Right atrium auricular region (tissue), 2 donors: ENCODE measurements at regions not wholly inside any gene's neighbourhood (a gene's known extent, or its start where the extent isn't known, plus 50 kb on each side); places are given as distances from the start of the nearest gene placed in this dataset.

Source experiments
- DNase-seq: peaks from one replicate; pipeline ENCODE4 v3.0.0-alpha.2; 2019; ENCODE audit warnings: low spot score
- H3K27ac ChIP-seq, 2 donors: fragments of 200-600 bp; sonication (generic); 1 replicate in 1 of 2; 2 replicates in 1 of 2; pipeline ENCODE4 v1.5.1; 2016 to 2019
- H3K27me3 ChIP-seq, 2 donors: fragments of 200-600 bp; sonication (generic); one replicate each; pipeline versions ENCODE4 v1.5.1 to v1.6.0; 2017 to 2019
- H3K36me3 ChIP-seq: fragments of 200-600 bp; sonication (generic); one replicate; pipeline ENCODE4 v1.5.1; 2016
- H3K4me1 ChIP-seq, 2 donors: fragments of 200-600 bp; sonication (generic); one replicate each; pipeline versions ENCODE4 v1.5.1 to v1.6.0; 2017 to 2019
- H3K4me3 ChIP-seq, 2 donors: fragments of 200-600 bp; sonication (generic); 1 replicate in 1 of 2; 2 replicates in 1 of 2; pipeline ENCODE4 v1.5.1; 2017 to 2019; ENCODE audit warnings: mild to moderate bottlenecking in 1 of 2, moderate library complexity in 1 of 2
- H3K9me3 ChIP-seq, 2 donors: fragments of 200-600 bp; sonication (generic); one replicate each; pipeline ENCODE4 v1.5.1; 2019
- CTCF ChIP-seq, 2 donors: fragments of 200-600 bp; sonication (generic); IDR thresholded peaks; one replicate each; pipeline ENCODE4 v1.5.1; 2019; ENCODE audit warnings: antibody characterized with exemption in 2 of 2

- TF ChIP-seq CTCF (IDR thresholded peaks at IDR 0.05): no peak
- DNase-seq: no peak
- H3K4me1 ChIP-seq: no peaks in the 10 kb centered on the region
- no peaks in the 10 kb centered on the region for H3K27me3 ChIP-seq
- H3K36me3 ChIP-seq: no peaks in the 10 kb centered on the region
- H3K4me3 ChIP-seq: no peak overlapping the region
- H3K27ac ChIP-seq: no peak overlapping the region
- H3K9me3 ChIP-seq: no peaks in the 10 kb centered on the region
These were observed 1355.6 kb downstream of the FSTL5 start for GRCh38 chr4:160808174-160808573.

DNA sequence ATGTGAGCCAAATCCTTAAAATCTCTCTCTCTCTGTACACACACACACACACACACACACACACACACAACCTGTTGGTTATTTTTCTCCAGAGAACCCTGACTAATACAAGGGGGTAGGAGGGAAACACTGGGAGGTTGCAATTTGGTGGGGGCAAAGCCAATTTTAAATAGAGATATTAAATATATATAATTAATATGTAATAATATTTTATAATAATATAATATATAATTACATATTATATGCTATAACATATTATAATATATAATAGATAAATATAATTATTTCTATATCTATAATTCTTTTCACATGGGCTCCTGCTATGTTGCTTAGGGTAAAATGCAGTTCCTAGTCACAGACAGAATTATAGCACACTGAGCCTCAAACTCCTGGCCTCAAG, 1354.2 kb downstream of the FSTL5 start:
- Histone ChIP-seq H3K4me1 (no peaks in the 10 kb centered on the region), H3K27me3 (no peaks in the 10 kb centered on the region), H3K9me3 (no peaks in the 10 kb centered on the region), H3K36me3 (no peaks in the 10 kb centered on the region), H3K4me3 (no peak overlapping the region), H3K27ac (no peak overlapping the region)
- TF ChIP-seq CTCF (IDR thresholded peaks at IDR 0.05): no peak
- DNase-seq: no peak

GRCh38 chr4:160810424-160810823, 1353.4 kb downstream of the FSTL5 start:
- Histone ChIP-seq H3K27me3 (no peaks in the 10 kb centered on the region), H3K9me3 (no peaks in the 10 kb centered on the region), H3K4me3 (no peak overlapping the region), H3K4me1 (no peaks in the 10 kb centered on the region), H3K36me3 (no peaks in the 10 kb centered on the region), H3K27ac (no peak overlapping the region)
- no peak for TF ChIP-seq CTCF (IDR thresholded peaks at IDR 0.05)
- no peak for DNase-seq

- no peak for TF ChIP-seq CTCF (IDR thresholded peaks at IDR 0.05)
- H3K9me3 ChIP-seq: no peaks in the 10 kb centered on the region
- H3K4me1 ChIP-seq: no peaks in the 10 kb centered on the region
- H3K4me3 ChIP-seq: no peak overlapping the region
- H3K27ac ChIP-seq: no peak overlapping the region
- DNase-seq: no peak
- H3K36me3 ChIP-seq: no peaks in the 10 kb centered on the region
- no peaks in the 10 kb centered on the region for H3K27me3 ChIP-seq
These were observed 1352.9 kb downstream of the FSTL5 start for GRCh38 chr4:160810941-160811340.

DNA sequence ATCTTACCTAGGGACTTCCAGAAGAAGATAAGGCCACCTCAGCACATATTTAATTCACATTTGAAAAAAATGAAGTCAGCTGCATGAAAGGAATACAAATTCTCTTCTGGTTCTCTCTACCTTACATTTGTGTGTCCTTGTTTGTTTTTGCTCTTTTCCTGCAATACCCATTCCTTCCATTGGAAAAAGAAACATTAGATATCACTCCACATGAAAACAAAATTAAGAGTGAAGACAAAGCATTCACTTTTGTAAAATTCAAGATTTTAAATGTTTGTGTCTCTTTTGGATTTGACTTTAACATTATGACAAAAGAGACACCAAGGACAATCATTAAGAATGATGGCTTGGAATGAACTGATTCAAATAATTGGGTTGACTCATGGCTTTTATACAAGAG, 1351.8 kb downstream of the FSTL5 start:
- H3K36me3 ChIP-seq: no peaks in the 10 kb centered on the region
- no peak overlapping the region for H3K4me3 ChIP-seq
- H3K9me3 ChIP-seq: no peaks in the 10 kb centered on the region
- no peaks in the 10 kb centered on the region for H3K27me3 ChIP-seq
- no peak for DNase-seq
- no peak overlapping the region for H3K27ac ChIP-seq
- no peaks in the 10 kb centered on the region for H3K4me1 ChIP-seq
- TF ChIP-seq CTCF (IDR thresholded peaks at IDR 0.05): no peak

DNA sequence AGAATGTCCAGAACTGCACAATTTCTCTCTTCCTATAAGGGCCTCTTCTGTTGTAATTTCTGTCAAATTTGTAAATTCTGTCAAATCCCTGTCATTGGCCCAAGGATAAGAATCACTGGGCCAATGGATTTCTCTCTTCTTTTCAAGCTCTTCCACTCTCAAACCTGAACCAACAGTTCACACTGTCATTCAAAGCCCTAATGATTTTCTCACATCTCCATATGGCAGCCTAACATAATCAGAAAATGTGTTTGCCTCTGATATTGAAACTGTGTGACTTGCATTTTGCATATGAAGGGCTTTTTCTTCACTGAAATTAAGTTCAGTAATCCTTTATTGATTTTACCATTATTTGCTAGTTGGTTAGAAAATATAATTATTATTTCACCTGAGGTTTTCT, 1349.1 kb downstream of the FSTL5 start:
- TF ChIP-seq CTCF (IDR thresholded peaks at IDR 0.05): no peak
- no peaks in the 10 kb centered on the region for H3K9me3 ChIP-seq
- DNase-seq: no peak

More for the DNA sequence above, 1349.1 kb downstream of the FSTL5 start:
- Histone ChIP-seq H3K4me3 (no peak overlapping the region), H3K27me3 (no peaks in the 10 kb centered on the region), H3K4me1 (no peaks in the 10 kb centered on the region), H3K27ac (no peak overlapping the region), H3K36me3 (no peaks in the 10 kb centered on the region)
